Nephron (organoid): ENCODE measurements at regions not wholly inside any gene's neighbourhood (a gene's known extent, or its start where the extent isn't known, plus 50 kb on each side); places are given as distances from the start of the nearest gene placed in this dataset.

ENCODE experiments used
- H3K27ac Mint-ChIP-seq, 3 experiments: 2 replicates each; pipeline ENCODE4 v1.8.0; 2020; ENCODE audit warnings: mixed read lengths in 3 of 3, mild to moderate bottlenecking in 2 of 3, moderate library complexity in 1 of 3
- H3K27me3 Mint-ChIP-seq: 2 replicates; pipeline ENCODE4 v1.8.0; 2021; ENCODE audit warnings: low read depth, mild to moderate bottlenecking, moderate library complexity, mixed read lengths
- H3K36me3 Mint-ChIP-seq: 2 replicates; pipeline ENCODE4 v1.8.0; 2020; ENCODE audit warnings: low read depth, mixed read lengths
- H3K4me1 Mint-ChIP-seq: 2 replicates; pipeline ENCODE4 v1.8.0; 2020; ENCODE audit warnings: mixed read lengths
- H3K4me3 Mint-ChIP-seq, 3 experiments: 2 replicates each; pipeline ENCODE4 v1.8.0; 2020; ENCODE audit warnings: mild to moderate bottlenecking in 3 of 3, mixed read lengths in 3 of 3, moderate library complexity in 2 of 3
- H3K9me3 Mint-ChIP-seq: 2 replicates; pipeline ENCODE4 v1.8.0; 2020; ENCODE audit warnings: mixed read lengths
- CTCF ChIP-seq, 3 experiments: fragments of 200-600 bp; sonication (generic); IDR thresholded peaks; one replicate each; pipeline ENCODE4 v1.5.0; 2021; ENCODE audit warnings: antibody characterized with exemption in 3 of 3; ENCODE audit not compliant: unreplicated experiment in 3 of 3

GRCh38 chr2:84194181-84194580 lies 264.9 kb downstream of the SUCLG1 start:
- Mint-ChIP-seq H3K27ac (peak overlapping the region in 2 of 3 experiments; percentile 29 to 74), H3K27me3 (no peaks in the 10 kb centered on the region), H3K4me3 (no peak overlapping the region), H3K9me3 (no peaks in the 10 kb centered on the region), H3K4me1 (peaks cover 10% of the 10 kb centered on the region), H3K36me3 (no peaks in the 10 kb centered on the region)
- no peak for TF ChIP-seq CTCF (IDR thresholded peaks at IDR 0.05; ENCODE audit: unreplicated experiment in 3 of 3)

- no peak overlapping the region for H3K4me3 Mint-ChIP-seq
- no peaks in the 10 kb centered on the region for H3K9me3 Mint-ChIP-seq
- no peaks in the 10 kb centered on the region for H3K27me3 Mint-ChIP-seq
- no peaks in the 10 kb centered on the region for H3K36me3 Mint-ChIP-seq
- H3K27ac Mint-ChIP-seq: no peak overlapping the region
- no peak for TF ChIP-seq CTCF (IDR thresholded peaks at IDR 0.05; ENCODE audit: unreplicated experiment in 3 of 3)
- H3K4me1 Mint-ChIP-seq: no peaks in the 10 kb centered on the region
These were observed 271.8 kb downstream of the SUCLG1 start for GRCh38 chr2:84187258-84187657.

- H3K4me1 Mint-ChIP-seq: peaks cover 11% of the 10 kb centered on the region
- H3K27ac Mint-ChIP-seq: no peak overlapping the region
- no peaks in the 10 kb centered on the region for H3K27me3 Mint-ChIP-seq
- H3K9me3 Mint-ChIP-seq: no peaks in the 10 kb centered on the region
- no peak overlapping the region for H3K4me3 Mint-ChIP-seq
- TF ChIP-seq CTCF (IDR thresholded peaks at IDR 0.05; ENCODE audit: unreplicated experiment in 3 of 3): no peak
- no peaks in the 10 kb centered on the region for H3K36me3 Mint-ChIP-seq
These were observed 277.2 kb downstream of the SUCLG1 start for GRCh38 chr2:84181927-84182326.

GRCh38 chr2:84177733-84178132 lies 281.3 kb downstream of the SUCLG1 start:
- no peak for TF ChIP-seq CTCF (IDR thresholded peaks at IDR 0.05; ENCODE audit: unreplicated experiment in 3 of 3)
- Mint-ChIP-seq H3K4me3 (no peak overlapping the region), H3K9me3 (no peaks in the 10 kb centered on the region), H3K36me3 (no peaks in the 10 kb centered on the region), H3K4me1 (peaks cover 11% of the 10 kb centered on the region), H3K27ac (no peak overlapping the region), H3K27me3 (no peaks in the 10 kb centered on the region)

- no peak overlapping the region for H3K27ac Mint-ChIP-seq
- TF ChIP-seq CTCF (IDR thresholded peaks at IDR 0.05; ENCODE audit: unreplicated experiment in 3 of 3): no peak
- no peaks in the 10 kb centered on the region for H3K27me3 Mint-ChIP-seq
- H3K9me3 Mint-ChIP-seq: no peaks in the 10 kb centered on the region
- H3K36me3 Mint-ChIP-seq: no peaks in the 10 kb centered on the region
- no peak overlapping the region for H3K4me3 Mint-ChIP-seq
- peaks cover 2% of the 10 kb centered on the region for H3K4me1 Mint-ChIP-seq
These were observed 283.1 kb downstream of the SUCLG1 start for GRCh38 chr2:84175970-84176369.

GRCh38 chr2:84175340-84175739 lies 283.7 kb downstream of the SUCLG1 start:
- Mint-ChIP-seq H3K27me3 (no peaks in the 10 kb centered on the region), H3K36me3 (no peaks in the 10 kb centered on the region), H3K9me3 (no peaks in the 10 kb centered on the region), H3K27ac (no peak overlapping the region), H3K4me1 (no peaks in the 10 kb centered on the region), H3K4me3 (no peak overlapping the region)
- TF ChIP-seq CTCF (IDR thresholded peaks at IDR 0.05; ENCODE audit: unreplicated experiment in 3 of 3): no peak
